Transverse colon (tissue), 3 donors: ENCODE measurements at regions not wholly inside any gene's neighbourhood (a gene's known extent, or its start where the extent isn't known, plus 50 kb on each side); places are given as distances from the start of the nearest gene placed in this dataset.

ENCODE experiments used
- EP300 ChIP-seq: sonication (generic); formaldehyde crosslinking; IDR thresholded peaks from one replicate; pipeline ENCODE4 v1.6.1; 2017; ENCODE audit warnings: antibody characterized with exemption, low read depth
- POLR2A ChIP-seq: fragments of 450-650 bp; IDR thresholded peaks from one replicate; pipeline ENCODE4 v1.6.1; 2016; ENCODE audit warnings: antibody characterized with exemption, mild to moderate bottlenecking, moderate library complexity
- TF ChIP-seq, protein P1 (sequence below), 5 experiments: fragments of 200-600 bp in 3 of 5; fragments of 450-650 bp in 2 of 5; sonication (generic) in 3 of 5; IDR thresholded peaks; 1 replicate in 2 of 5; 2 replicates in 3 of 5; pipeline ENCODE4 v1.5.1; 2016 to 2017; ENCODE audit warnings: antibody characterized with exemption in 5 of 5, inconsistent platforms in 3 of 5, mild to moderate bottlenecking in 2 of 5, moderate library complexity in 1 of 5

DNA sequence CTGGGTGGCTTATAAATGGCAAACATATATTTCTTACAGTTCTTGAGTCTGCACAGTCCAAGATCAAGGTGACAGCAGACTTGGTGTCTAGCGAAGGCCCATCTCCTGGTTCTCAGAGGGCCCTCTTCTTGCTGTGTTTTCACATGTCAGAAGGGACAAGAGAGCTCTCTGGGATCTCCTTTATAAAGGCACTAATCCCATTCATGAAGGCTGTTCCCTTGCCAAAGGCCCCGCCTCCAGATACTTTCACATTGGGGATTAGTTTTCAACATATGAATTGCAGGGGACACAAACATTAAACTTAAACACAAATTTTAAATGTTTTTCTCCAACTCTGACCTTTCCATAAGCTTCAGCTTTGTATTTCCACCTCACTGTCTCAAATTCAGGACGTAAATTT, 1135.0 kb upstream of the TENM3 start:
- TF ChIP-seq, protein P1, sequence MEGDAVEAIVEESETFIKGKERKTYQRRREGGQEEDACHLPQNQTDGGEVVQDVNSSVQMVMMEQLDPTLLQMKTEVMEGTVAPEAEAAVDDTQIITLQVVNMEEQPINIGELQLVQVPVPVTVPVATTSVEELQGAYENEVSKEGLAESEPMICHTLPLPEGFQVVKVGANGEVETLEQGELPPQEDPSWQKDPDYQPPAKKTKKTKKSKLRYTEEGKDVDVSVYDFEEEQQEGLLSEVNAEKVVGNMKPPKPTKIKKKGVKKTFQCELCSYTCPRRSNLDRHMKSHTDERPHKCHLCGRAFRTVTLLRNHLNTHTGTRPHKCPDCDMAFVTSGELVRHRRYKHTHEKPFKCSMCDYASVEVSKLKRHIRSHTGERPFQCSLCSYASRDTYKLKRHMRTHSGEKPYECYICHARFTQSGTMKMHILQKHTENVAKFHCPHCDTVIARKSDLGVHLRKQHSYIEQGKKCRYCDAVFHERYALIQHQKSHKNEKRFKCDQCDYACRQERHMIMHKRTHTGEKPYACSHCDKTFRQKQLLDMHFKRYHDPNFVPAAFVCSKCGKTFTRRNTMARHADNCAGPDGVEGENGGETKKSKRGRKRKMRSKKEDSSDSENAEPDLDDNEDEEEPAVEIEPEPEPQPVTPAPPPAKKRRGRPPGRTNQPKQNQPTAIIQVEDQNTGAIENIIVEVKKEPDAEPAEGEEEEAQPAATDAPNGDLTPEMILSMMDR (IDR thresholded peaks at IDR 0.05) = no peak
- no peak for TF ChIP-seq POLR2A
- TF ChIP-seq EP300 = no peak
